Dedifferentiated amniotic fluid mesenchymal stem cell (primary cell): ENCODE measurements at regions not wholly inside any gene's neighbourhood (a gene's known extent, or its start where the extent isn't known, plus 50 kb on each side); places are given as distances from the start of the nearest gene placed in this dataset.
A peak's percentile ranks its signal among the peaks of the same experiment; 100 is the strongest.

Source experiments
- DNase-seq: peaks from one replicate; pipeline ENCODE4 v3.0.0-alpha.2; 2016; ENCODE audit errors: extremely low spot score

- peak; percentile 13 for DNase-seq
Measured at GRCh38 chr4:45778514-45778913, 345.3 kb downstream of the GABRG1 start.

GRCh38 chr4:45776146-45776545 is 347.7 kb downstream of the GABRG1 start:
- DNase-seq = no peak

GRCh38 chr4:45770958-45771357 is 352.9 kb downstream of the GABRG1 start:
- no peak for DNase-seq

- no peak for DNase-seq
Measured at GRCh38 chr4:45765521-45765920, 358.3 kb downstream of the GABRG1 start.

- no peak for DNase-seq
Measured at GRCh38 chr4:45751877-45752530, 371.9 kb downstream of the GABRG1 start.

GRCh38 chr4:45750721-45751120 is 373.1 kb downstream of the GABRG1 start:
- DNase-seq = no peak

- DNase-seq = no peak
Measured at GRCh38 chr4:45745741-45746140, 378.1 kb downstream of the GABRG1 start.

GRCh38 chr4:45741897-45742296 is 382.0 kb downstream of the GABRG1 start:
- DNase-seq = no peak

GRCh38 chr4:45732161-45732560 is 391.7 kb downstream of the GABRG1 start:
- no peak for DNase-seq

- DNase-seq = no peak
Measured at GRCh38 chr4:45716093-45716492, 407.8 kb downstream of the GABRG1 start.

GRCh38 chr4:45713996-45714395 is 409.9 kb downstream of the GABRG1 start:
- DNase-seq = no peak

GRCh38 chr4:45701621-45702020 is 422.2 kb downstream of the GABRG1 start:
- DNase-seq = no peak

GRCh38 chr4:45693746-45694145 is 430.1 kb downstream of the GABRG1 start:
- no peak for DNase-seq

GRCh38 chr4:45692131-45692735 is 431.6 kb downstream of the GABRG1 start:
- DNase-seq = no peak

GRCh38 chr4:45688341-45688740 is 435.5 kb downstream of the GABRG1 start:
- DNase-seq = no peak

- DNase-seq = no peak
Measured at GRCh38 chr4:45679411-45679810, 444.4 kb downstream of the GABRG1 start.

GRCh38 chr4:45668128-45668527 is 455.7 kb downstream of the GABRG1 start:
- no peak for DNase-seq

- no peak for DNase-seq
Measured at GRCh38 chr4:45663628-45664081, 460.2 kb downstream of the GABRG1 start.

GRCh38 chr4:45663003-45663402 is 460.9 kb downstream of the GABRG1 start:
- peak; percentile 24 for DNase-seq

GRCh38 chr4:45661893-45662292 is 462.0 kb downstream of the GABRG1 start:
- no peak for DNase-seq

- DNase-seq = no peak
Measured at GRCh38 chr4:45650545-45650944, 473.3 kb downstream of the GABRG1 start.

GRCh38 chr4:45648846-45649245 is 475.0 kb downstream of the GABRG1 start:
- DNase-seq = no peak

- no peak for DNase-seq
Measured at GRCh38 chr4:45647823-45648222, 476.0 kb downstream of the GABRG1 start.
